OCI-LY3 (cell line): ENCODE measurements at regions not wholly inside any gene's neighbourhood (a gene's known extent, or its start where the extent isn't known, plus 50 kb on each side); places are given as distances from the start of the nearest gene placed in this dataset.

Experiments used
- EZH2phosphoT487 ChIP-seq: fragments of 200-600 bp; shearing (Covaris generic); IDR thresholded peaks from 2 replicates; pipeline ENCODE4 v1.6.1; 2018; ENCODE audit warnings: antibody characterized with exemption, mixed run types, low read depth
- TF ChIP-seq, protein P1 (sequence below): fragments of 200-600, 300-600 bp; sonication (generic); IDR thresholded peaks from 2 replicates; pipeline ENCODE4 v1.5.1; 2014; ENCODE audit warnings: antibody characterized with exemption, low read length, low read depth

DNA sequence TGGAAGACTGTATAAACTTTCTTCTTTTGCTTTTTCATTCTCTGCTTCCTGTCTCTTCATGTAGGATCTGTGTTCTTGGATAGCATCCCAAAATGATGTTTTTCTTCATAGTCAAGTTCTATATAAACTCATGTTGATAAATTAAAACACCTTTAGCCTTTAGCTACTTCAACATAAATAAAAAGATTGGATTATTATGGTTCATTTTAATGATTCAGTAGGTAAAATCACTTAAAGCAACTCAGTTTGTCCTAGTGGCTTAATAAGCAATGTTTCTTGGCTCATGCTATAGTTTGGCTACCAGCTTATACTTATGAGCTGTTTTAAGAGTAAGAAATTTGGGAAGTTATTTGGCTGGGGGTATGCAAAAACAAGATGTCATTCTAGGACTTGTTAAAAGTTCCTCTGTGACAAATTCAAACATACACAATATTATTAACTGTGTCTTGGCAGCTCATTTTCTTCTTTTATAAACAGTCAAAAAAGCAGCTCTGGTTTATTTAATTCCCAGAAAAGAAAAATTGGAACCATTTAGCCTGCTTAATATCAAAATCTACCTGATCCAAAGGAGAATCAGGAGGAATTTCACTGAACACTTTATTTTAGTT lies 111.4 kb downstream of the TMTC3 start:
- TF ChIP-seq, protein P1, sequence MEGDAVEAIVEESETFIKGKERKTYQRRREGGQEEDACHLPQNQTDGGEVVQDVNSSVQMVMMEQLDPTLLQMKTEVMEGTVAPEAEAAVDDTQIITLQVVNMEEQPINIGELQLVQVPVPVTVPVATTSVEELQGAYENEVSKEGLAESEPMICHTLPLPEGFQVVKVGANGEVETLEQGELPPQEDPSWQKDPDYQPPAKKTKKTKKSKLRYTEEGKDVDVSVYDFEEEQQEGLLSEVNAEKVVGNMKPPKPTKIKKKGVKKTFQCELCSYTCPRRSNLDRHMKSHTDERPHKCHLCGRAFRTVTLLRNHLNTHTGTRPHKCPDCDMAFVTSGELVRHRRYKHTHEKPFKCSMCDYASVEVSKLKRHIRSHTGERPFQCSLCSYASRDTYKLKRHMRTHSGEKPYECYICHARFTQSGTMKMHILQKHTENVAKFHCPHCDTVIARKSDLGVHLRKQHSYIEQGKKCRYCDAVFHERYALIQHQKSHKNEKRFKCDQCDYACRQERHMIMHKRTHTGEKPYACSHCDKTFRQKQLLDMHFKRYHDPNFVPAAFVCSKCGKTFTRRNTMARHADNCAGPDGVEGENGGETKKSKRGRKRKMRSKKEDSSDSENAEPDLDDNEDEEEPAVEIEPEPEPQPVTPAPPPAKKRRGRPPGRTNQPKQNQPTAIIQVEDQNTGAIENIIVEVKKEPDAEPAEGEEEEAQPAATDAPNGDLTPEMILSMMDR, result no peak
- no peak for TF ChIP-seq EZH2phosphoT487
